ENCODE measurements at regions not wholly inside any gene's neighbourhood (a gene's known extent, or its start where the extent isn't known, plus 50 kb on each side); places are given as distances from the start of the nearest gene placed in this dataset.

GRCh38 chr9:1115370-1115769 lies 65.2 kb downstream of the DMRT2 start:
- in situ Hi-C loops (cut with HindIII; ENCODE audit: low pct_unique_long_range_greater_than_20kb, low sequenced_read_pairs): no loop called here

DNA sequence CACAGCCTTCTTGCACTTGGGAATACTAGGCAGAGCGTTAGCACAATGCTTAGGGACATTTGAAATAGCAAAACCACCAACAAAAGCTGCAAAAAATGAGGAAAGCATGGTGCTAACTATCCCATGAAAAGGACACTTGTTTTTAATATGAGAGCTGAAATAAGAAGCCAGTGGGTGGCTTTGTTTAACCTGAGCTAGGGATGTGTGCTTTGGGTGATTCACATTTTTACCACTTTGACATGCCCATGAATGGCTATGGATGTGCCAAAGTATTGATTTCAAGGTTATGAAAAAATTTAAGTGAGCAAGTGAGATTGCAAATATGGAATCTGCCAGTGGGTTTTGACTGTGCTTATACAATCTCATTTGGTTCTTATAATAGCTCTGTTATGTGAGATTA lies 67.3 kb downstream of the DMRT2 start:
- in situ Hi-C loops (cut with HindIII; ENCODE audit: low pct_unique_long_range_greater_than_20kb, low sequenced_read_pairs): no loop called here
- no peak for TF ChIP-seq JUND (IDR thresholded peaks at IDR 0.05; ENCODE audit: low read depth)
- DNase-seq (ENCODE audit: low read depth in 1 of 2, low spot score in 1 of 2): no peak

More at GRCh38 chr9:1115370-1115769, 65.2 kb downstream of the DMRT2 start:
- DNase-seq (ENCODE audit: low read depth in 1 of 2, low spot score in 1 of 2): no peak
- no peak for TF ChIP-seq JUND (IDR thresholded peaks at IDR 0.05; ENCODE audit: low read depth)

GRCh38 chr9:1120500-1121165 lies 70.5 kb downstream of the DMRT2 start:
- no peak for DNase-seq (ENCODE audit: low read depth in 1 of 2, low spot score in 1 of 2)
- TF ChIP-seq JUND (IDR thresholded peaks at IDR 0.05; ENCODE audit: low read depth): no peak
- in situ Hi-C loops (cut with HindIII; ENCODE audit: low pct_unique_long_range_greater_than_20kb, low sequenced_read_pairs): no loop called here

DNA sequence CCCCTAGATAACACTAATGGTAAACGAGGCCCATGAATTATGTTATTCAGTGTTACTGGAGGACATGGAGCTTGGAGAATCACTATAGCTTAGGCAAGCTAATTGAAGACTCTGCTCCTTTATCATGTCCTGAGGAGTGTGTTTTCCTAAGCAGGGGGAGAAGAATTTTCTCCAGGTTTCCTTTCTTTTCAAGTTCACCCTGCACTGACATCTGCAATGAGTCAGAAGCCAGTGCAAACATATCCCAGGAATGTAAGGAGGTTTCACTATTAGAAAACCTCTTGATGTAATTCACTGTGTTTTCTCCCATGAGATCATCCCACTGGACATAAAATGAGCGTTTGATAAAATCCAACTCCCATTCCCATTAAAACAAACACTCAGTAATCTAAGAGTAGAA lies 75.6 kb downstream of the DMRT2 start:
- TF ChIP-seq JUND (IDR thresholded peaks at IDR 0.05; ENCODE audit: low read depth): no peak
- in situ Hi-C loops (cut with HindIII; ENCODE audit: low pct_unique_long_range_greater_than_20kb, low sequenced_read_pairs): no loop called here
- no peak for DNase-seq (ENCODE audit: low read depth in 1 of 2, low spot score in 1 of 2)

GRCh38 chr9:1128046-1128445 lies 77.9 kb downstream of the DMRT2 start:
- TF ChIP-seq JUND (IDR thresholded peaks at IDR 0.05; ENCODE audit: low read depth): no peak
- in situ Hi-C loops (cut with HindIII; ENCODE audit: low pct_unique_long_range_greater_than_20kb, low sequenced_read_pairs): no loop called here
- no peak for DNase-seq (ENCODE audit: low read depth in 1 of 2, low spot score in 1 of 2)

GRCh38 chr9:1129382-1129781 lies 79.2 kb downstream of the DMRT2 start:
- TF ChIP-seq JUND (IDR thresholded peaks at IDR 0.05; ENCODE audit: low read depth): no peak
- in situ Hi-C loops (cut with HindIII; ENCODE audit: low pct_unique_long_range_greater_than_20kb, low sequenced_read_pairs): no loop called here
- no peak for DNase-seq (ENCODE audit: low read depth in 1 of 2, low spot score in 1 of 2)

GRCh38 chr9:1140057-1140456 lies 89.9 kb downstream of the DMRT2 start:
- DNase-seq (ENCODE audit: low read depth in 1 of 2, low spot score in 1 of 2): no peak
- TF ChIP-seq JUND (IDR thresholded peaks at IDR 0.05; ENCODE audit: low read depth): no peak
- in situ Hi-C loops (cut with HindIII; ENCODE audit: low pct_unique_long_range_greater_than_20kb, low sequenced_read_pairs): no loop called here

DNA sequence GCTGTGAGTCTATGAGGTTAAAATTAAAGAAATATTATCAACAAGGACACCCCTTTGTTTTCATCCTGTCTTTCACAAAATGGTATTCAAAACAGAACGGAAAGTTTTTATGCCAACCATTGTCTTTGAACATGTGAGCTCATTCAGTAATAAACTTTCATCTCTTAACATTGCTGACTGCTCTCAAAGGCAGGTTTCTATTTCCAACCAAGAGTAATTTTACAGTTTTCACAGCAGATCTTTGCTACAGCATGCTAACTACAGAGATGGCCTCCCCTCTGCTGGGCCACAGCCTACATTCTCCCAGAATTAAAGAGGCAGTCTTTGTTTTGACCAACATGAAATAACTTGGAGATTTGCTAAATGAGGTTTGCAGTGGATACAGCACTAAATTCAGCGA lies 101.5 kb downstream of the DMRT2 start:
- no peak for DNase-seq (ENCODE audit: low read depth in 1 of 2, low spot score in 1 of 2)
- no peak for TF ChIP-seq JUND (IDR thresholded peaks at IDR 0.05; ENCODE audit: low read depth)
- in situ Hi-C loops (cut with HindIII; ENCODE audit: low pct_unique_long_range_greater_than_20kb, low sequenced_read_pairs): no loop called here

- DNase-seq (ENCODE audit: low read depth in 1 of 2, low spot score in 1 of 2): no peak
- in situ Hi-C loops (cut with HindIII; ENCODE audit: low pct_unique_long_range_greater_than_20kb, low sequenced_read_pairs): no loop called here
- TF ChIP-seq JUND (IDR thresholded peaks at IDR 0.05; ENCODE audit: low read depth): no peak
Measured at GRCh38 chr9:1152171-1152570, 102.0 kb downstream of the DMRT2 start.

DNA sequence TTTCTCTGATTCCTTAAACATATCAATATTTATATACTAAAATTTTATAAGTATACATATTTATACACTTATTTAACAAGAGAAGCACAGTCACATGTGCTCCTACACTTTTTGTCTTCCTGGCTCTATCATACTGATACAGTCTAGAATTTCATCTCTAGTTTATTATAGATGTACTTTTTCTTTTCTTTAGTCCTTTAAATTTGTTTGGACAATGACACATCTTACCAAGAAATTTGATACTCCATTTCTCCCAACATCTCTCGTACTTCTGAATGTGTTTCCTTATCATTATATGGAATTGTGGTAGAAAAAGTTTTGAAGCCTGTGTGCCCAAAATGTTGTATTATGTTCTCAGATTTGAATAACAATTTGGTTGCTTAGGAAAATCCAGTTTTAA lies 104.6 kb downstream of the DMRT2 start:
- no peak for TF ChIP-seq JUND (IDR thresholded peaks at IDR 0.05; ENCODE audit: low read depth)
- in situ Hi-C loops (cut with HindIII; ENCODE audit: low pct_unique_long_range_greater_than_20kb, low sequenced_read_pairs): no loop called here
- DNase-seq (ENCODE audit: low read depth in 1 of 2, low spot score in 1 of 2): no peak

GRCh38 chr9:1155602-1156001 lies 105.4 kb downstream of the DMRT2 start:
- DNase-seq (ENCODE audit: low read depth in 1 of 2, low spot score in 1 of 2): no peak
- in situ Hi-C loops (cut with HindIII; ENCODE audit: low pct_unique_long_range_greater_than_20kb, low sequenced_read_pairs): no loop called here
- TF ChIP-seq JUND (IDR thresholded peaks at IDR 0.05; ENCODE audit: low read depth): no peak

GRCh38 chr9:1156794-1157550 lies 106.8 kb downstream of the DMRT2 start:
- in situ Hi-C loops (cut with HindIII; ENCODE audit: low pct_unique_long_range_greater_than_20kb, low sequenced_read_pairs): no loop called here
- no peak for TF ChIP-seq JUND (IDR thresholded peaks at IDR 0.05; ENCODE audit: low read depth)
- DNase-seq (ENCODE audit: low read depth in 1 of 2, low spot score in 1 of 2): no peak

GRCh38 chr9:1157836-1158235 lies 107.7 kb downstream of the DMRT2 start:
- DNase-seq (ENCODE audit: low read depth in 1 of 2, low spot score in 1 of 2): no peak
- in situ Hi-C loops (cut with HindIII; ENCODE audit: low pct_unique_long_range_greater_than_20kb, low sequenced_read_pairs): no loop called here

More at GRCh38 chr9:1157836-1158235, 107.7 kb downstream of the DMRT2 start:
- no peak for TF ChIP-seq JUND (IDR thresholded peaks at IDR 0.05; ENCODE audit: low read depth)

Data from T47D (cell line).